Spleen (tissue), 11 donors: ENCODE measurements at regions not wholly inside any gene's neighbourhood (a gene's known extent, or its start where the extent isn't known, plus 50 kb on each side); places are given as distances from the start of the nearest gene placed in this dataset.
"Not testable (repeated sequence)": the region's sequence is repeated elsewhere in the genome, so short reads cannot be mapped to it uniquely, and the experiment has no call there.

Experiments
- DNase-seq: peaks from one replicate; pipeline ENCODE4 v3.0.0-alpha.2; 2020
- H3K27ac ChIP-seq, 8 donors: fragments of 200-600 bp; sonication (generic) in 7 of 8; 1 replicate in 4 of 8; 2 replicates in 4 of 8; pipeline versions ENCODE4 v1.5.0 to v1.8.0; 2016 to 2021; ENCODE audit warnings: inconsistent platforms in 4 of 8, mild to moderate bottlenecking in 4 of 8, moderate library complexity in 1 of 8
- H3K27me3 ChIP-seq, 7 donors: fragments of 200-600 bp; sonication (generic) in 6 of 7; replicated peaks in 1 of 7; 1 replicate in 4 of 7; 2 replicates in 3 of 7; pipeline versions ENCODE4 v1.5.0 to v1.8.0; 2016 to 2021; ENCODE audit warnings: inconsistent platforms in 3 of 7, mild to moderate bottlenecking in 1 of 7
- H3K36me3 ChIP-seq, 6 donors: fragments of 200-600 bp; sonication (generic) in 5 of 6; 1 replicate in 4 of 6; 2 replicates in 2 of 6; pipeline versions ENCODE4 v1.5.0 to v1.8.0; 2016 to 2021; ENCODE audit warnings: inconsistent platforms in 2 of 6
- H3K4me1 ChIP-seq, 6 donors: fragments of 200-600 bp; sonication (generic) in 5 of 6; 1 replicate in 3 of 6; 2 replicates in 3 of 6; pipeline versions ENCODE4 v1.5.0 to v1.8.0; 2016 to 2021; ENCODE audit warnings: inconsistent platforms in 3 of 6
- H3K4me3 ChIP-seq, 8 donors: fragments of 200-600 bp; sonication (generic) in 7 of 8; 1 replicate in 4 of 8; 2 replicates in 4 of 8; pipeline versions ENCODE4 v1.5.0 to v1.8.0; 2016 to 2021; ENCODE audit warnings: inconsistent platforms in 4 of 8, mild to moderate bottlenecking in 4 of 8, moderate library complexity in 2 of 8
- H3K9me3 ChIP-seq, 8 donors: fragments of 200-600 bp; sonication (generic) in 7 of 8; 1 replicate in 4 of 8; 2 replicates in 4 of 8; pipeline versions ENCODE4 v1.5.0 to v1.8.0; 2016 to 2021; ENCODE audit warnings: inconsistent platforms in 4 of 8
- POLR2A ChIP-seq, 3 donors: fragments of 450-650 bp; IDR thresholded peaks; one replicate each; pipeline ENCODE4 v1.5.1; 2017; ENCODE audit warnings: antibody characterized with exemption in 3 of 3, mild to moderate bottlenecking in 1 of 3
- POLR2AphosphoS5 ChIP-seq, 3 donors: sonication (generic); formaldehyde crosslinking; IDR thresholded peaks; one replicate each; pipeline ENCODE4 v1.5.1; 2017; ENCODE audit warnings: antibody characterized with exemption in 3 of 3
- WGBS, 5 donors: extraction: QIAGEN DNeasy Blood & Tissue Kit in 3 of 5; methylation state at CpG; one replicate each; pipeline versions ENCODE4 v1.1.5 to v1.1.7; 2013 to 2018; 5-methylcytosine and 5-hydroxymethylcytosine counted together
- intact Hi-C: fragments of 100-400 bp; cut with DNase I; formaldehyde crosslinking; loops from one replicate; pipeline ENCODE4 v1.15.0; 2023; ENCODE audit warnings: low total_unique reads
- TF ChIP-seq, protein P1 (sequence below), 11 experiments: fragments of 200-600 bp in 7 of 11; fragments of 450-650 bp in 4 of 11; sonication (generic) in 4 of 11; IDR thresholded peaks in 8 of 11; conservative IDR thresholded peaks in 3 of 11; 1 replicate in 7 of 11; 2 replicates in 4 of 11; pipeline versions ENCODE4 v1.4.0 to v1.8.0; 2016 to 2021; ENCODE audit warnings: antibody characterized with exemption in 11 of 11, inconsistent platforms in 4 of 11, mild to moderate bottlenecking in 1 of 11
- donor health status: healthy with polysubstance abuse.
- donor health status: DM: no; HTN: no; CAD: no; lungs with moderate emphysema.
- donor health status: DM: no; HTN: no; CAD: no.
- donor health status: Bipolar disorder and iron deficiency.
- donor health status: healthy.
- donor health status: DM: no; HTN: no; CAD: no.
- donor health status: DM: yes; HTN: yes; CAD: no.

DNA sequence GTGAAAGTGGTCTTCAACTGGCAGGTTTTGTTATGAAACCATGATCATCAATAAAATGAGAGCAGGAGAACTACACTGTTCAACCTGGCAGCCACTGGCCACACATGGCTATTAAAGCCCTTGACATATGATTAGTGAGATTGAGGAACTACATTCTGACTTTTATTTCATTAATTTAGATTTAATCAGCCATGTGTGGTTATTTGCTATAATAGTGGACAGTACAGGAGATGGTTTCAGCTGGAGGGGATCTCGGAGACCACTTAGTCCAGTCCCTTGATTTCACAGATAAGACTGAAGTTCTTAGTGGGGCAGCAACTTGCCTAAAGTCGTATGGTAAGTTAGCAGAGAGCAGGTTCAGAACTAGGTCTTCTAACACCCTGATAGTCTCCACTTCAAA, 111.7 kb upstream of the BMPER start:
- H3K27me3 ChIP-seq = no peaks in the 10 kb centered on the region
- intact Hi-C loops = no loop called here
- no peaks in the 10 kb centered on the region for H3K36me3 ChIP-seq
- H3K27ac ChIP-seq = no peak overlapping the region
- no peaks in the 10 kb centered on the region for H3K4me1 ChIP-seq
- DNase-seq = no peak
- H3K9me3 ChIP-seq = no peaks in the 10 kb centered on the region
- WGBS, 5 donors = 77 to 94% (median 88%) methylated on average over 2 of the region's 2 CpGs
- TF ChIP-seq, protein P1, sequence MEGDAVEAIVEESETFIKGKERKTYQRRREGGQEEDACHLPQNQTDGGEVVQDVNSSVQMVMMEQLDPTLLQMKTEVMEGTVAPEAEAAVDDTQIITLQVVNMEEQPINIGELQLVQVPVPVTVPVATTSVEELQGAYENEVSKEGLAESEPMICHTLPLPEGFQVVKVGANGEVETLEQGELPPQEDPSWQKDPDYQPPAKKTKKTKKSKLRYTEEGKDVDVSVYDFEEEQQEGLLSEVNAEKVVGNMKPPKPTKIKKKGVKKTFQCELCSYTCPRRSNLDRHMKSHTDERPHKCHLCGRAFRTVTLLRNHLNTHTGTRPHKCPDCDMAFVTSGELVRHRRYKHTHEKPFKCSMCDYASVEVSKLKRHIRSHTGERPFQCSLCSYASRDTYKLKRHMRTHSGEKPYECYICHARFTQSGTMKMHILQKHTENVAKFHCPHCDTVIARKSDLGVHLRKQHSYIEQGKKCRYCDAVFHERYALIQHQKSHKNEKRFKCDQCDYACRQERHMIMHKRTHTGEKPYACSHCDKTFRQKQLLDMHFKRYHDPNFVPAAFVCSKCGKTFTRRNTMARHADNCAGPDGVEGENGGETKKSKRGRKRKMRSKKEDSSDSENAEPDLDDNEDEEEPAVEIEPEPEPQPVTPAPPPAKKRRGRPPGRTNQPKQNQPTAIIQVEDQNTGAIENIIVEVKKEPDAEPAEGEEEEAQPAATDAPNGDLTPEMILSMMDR (IDR thresholded peaks at IDR 0.05 in 8 of 11, conservative IDR thresholded peaks at IDR 0.05 in 3 of 11) = no peak
- TF ChIP-seq POLR2AphosphoS5 (IDR thresholded peaks at IDR 0.05) (no peak), POLR2A (IDR thresholded peaks at IDR 0.05) (no peak)
- H3K4me3 ChIP-seq = no peak overlapping the region

DNA sequence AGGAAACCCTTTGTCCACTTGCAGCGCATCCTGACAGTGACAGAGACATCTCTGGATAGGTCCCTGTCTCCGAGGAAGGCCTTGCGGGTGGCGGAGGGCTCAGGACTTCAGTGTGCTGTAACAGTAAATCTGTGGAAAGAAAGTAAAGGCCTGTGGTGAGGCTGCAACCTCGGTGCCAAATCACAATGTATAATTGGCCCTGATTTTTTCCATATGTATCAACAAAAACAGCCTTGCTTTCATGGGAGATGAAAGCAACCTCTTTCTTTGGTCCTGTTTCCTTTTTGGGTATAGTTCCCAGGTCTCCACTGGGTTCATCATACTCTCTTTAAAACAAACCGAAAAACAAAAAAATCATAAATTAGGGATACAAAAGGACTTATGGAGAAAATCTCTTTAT, 110.9 kb upstream of the BMPER start:
- no peak for TF ChIP-seq POLR2AphosphoS5 (IDR thresholded peaks at IDR 0.05)
- intact Hi-C loops = no loop called here
- Histone ChIP-seq H3K27me3 (no peaks in the 10 kb centered on the region), H3K36me3 (no peaks in the 10 kb centered on the region), H3K4me3 (no peak overlapping the region), H3K27ac (no peak overlapping the region), H3K4me1 (no peaks in the 10 kb centered on the region), H3K9me3 (no peaks in the 10 kb centered on the region)
- 89 to 95% (median 91%) methylated on average over 6 of the region's 6 CpGs for WGBS, 5 donors
- DNase-seq = no peak

DNA sequence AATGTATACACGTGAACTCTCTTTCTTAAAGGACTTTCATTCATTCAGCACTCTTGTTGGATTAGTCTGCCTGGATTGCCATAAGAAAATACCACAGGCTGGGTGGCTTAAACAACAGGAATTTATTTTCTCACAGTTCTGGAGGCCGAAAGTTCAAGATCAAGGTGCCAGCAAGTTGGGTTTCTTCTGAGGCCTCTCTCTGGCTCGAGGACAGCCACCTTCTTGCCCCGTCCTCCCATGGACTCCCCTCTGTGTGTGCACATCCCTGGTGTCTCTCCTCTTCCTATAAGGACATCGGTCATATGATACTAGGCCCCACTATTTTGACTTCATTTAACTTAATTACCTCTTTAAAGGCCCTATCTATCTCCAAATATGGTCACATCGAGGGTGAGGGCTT, 110.4 kb upstream of the BMPER start:
- intact Hi-C loops = no loop called here
- 86 to 94% (median 89%) methylated on average over 6 of the region's 6 CpGs for WGBS, 5 donors
- DNase-seq = no peak
- Histone ChIP-seq H3K4me3 (no peak overlapping the region), H3K9me3 (no peaks in the 10 kb centered on the region), H3K27ac (no peak overlapping the region), H3K4me1 (no peaks in the 10 kb centered on the region), H3K36me3 (no peaks in the 10 kb centered on the region), H3K27me3 (no peaks in the 10 kb centered on the region)
- TF ChIP-seq POLR2AphosphoS5 (IDR thresholded peaks at IDR 0.05) (no peak), POLR2A (IDR thresholded peaks at IDR 0.05) (no peak)
- TF ChIP-seq, protein P1 (IDR thresholded peaks at IDR 0.05 in 8 of 11, conservative IDR thresholded peaks at IDR 0.05 in 3 of 11) = no peak

DNA sequence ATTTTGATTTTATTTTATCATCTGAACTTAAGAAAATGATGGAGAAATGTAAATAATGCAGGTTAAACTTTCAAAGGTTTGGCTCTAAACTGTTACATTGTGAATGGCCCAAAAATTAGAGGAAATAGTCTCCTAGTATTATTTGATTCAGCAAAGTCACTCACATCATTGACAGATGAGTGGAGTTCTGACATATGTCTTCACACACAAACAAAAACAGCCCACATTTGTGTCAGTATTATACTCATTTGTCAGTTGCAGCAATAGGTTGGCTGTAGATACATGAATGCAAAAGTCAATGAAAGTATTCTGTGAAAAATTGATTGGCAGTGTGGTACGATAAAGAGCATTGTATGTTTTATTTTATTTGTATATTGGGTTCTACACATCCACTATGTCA, 108.8 kb upstream of the BMPER start:
- 88 to 100% (median 96%) methylated on average over 1 of the region's 1 CpG for WGBS, 5 donors
- no peak for DNase-seq
- Histone ChIP-seq H3K27me3 (no peaks in the 10 kb centered on the region), H3K4me3 (no peak overlapping the region), H3K9me3 (no peaks in the 10 kb centered on the region), H3K27ac (no peak overlapping the region), H3K4me1 (no peaks in the 10 kb centered on the region), H3K36me3 (no peaks in the 10 kb centered on the region)
- TF ChIP-seq POLR2A (IDR thresholded peaks at IDR 0.05) (no peak), POLR2AphosphoS5 (IDR thresholded peaks at IDR 0.05) (no peak)
- TF ChIP-seq, protein P1 (IDR thresholded peaks at IDR 0.05 in 8 of 11, conservative IDR thresholded peaks at IDR 0.05 in 3 of 11) = no peak
- intact Hi-C loops = no loop called here

DNA sequence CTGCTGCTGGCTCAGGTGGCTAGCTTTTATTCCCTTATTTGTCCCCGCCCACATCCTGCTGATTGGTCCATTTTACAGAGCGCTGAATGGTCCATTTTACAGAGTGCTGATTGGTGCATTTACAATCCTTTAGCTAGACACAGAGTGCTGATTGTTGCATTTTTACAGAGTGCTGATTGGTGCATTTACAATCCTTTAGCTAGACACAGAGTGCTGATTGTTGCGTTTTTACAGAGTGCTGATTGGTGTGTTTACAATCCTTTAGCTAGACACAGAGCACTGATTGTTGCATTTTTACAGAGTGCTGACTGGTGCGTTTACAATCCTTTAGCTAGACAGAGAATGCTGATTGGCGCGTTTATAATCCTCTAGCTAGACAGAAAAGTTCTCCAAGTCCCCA, 107.8 kb upstream of the BMPER start:
- H3K36me3 ChIP-seq, H3K27me3 ChIP-seq, DNase-seq, intact Hi-C loops, H3K9me3 ChIP-seq, H3K4me1 ChIP-seq, H3K27ac ChIP-seq, H3K4me3 ChIP-seq: not testable (repeated sequence)
- WGBS, 5 donors = 91 to 95% (median 92%) methylated on average over 6 of the region's 6 CpGs
